ENCODE measurements at regions not wholly inside any gene's neighbourhood (a gene's known extent, or its start where the extent isn't known, plus 50 kb on each side); places are given as distances from the start of the nearest gene placed in this dataset.

DNA sequence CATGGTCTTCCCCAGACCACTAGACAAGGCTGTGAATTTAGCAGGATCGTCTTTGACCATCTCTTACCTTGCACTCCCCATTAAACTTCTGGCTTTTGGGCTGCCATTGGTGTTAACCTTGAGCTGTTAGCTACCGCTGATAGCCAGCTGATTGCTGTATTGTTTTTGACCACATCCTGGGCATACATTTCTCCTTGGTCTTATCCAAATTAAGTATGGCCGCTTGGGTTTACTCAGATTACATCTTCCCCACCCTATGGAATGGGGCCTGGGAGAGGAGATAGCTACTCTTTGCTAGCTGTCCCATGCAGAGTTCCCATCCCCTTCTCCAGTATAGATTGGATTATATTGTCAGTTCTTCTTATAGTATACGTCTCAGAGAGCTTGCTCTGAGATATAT lies 270.4 kb upstream of the ELAC2 start:
- TF ChIP-seq, protein P1, sequence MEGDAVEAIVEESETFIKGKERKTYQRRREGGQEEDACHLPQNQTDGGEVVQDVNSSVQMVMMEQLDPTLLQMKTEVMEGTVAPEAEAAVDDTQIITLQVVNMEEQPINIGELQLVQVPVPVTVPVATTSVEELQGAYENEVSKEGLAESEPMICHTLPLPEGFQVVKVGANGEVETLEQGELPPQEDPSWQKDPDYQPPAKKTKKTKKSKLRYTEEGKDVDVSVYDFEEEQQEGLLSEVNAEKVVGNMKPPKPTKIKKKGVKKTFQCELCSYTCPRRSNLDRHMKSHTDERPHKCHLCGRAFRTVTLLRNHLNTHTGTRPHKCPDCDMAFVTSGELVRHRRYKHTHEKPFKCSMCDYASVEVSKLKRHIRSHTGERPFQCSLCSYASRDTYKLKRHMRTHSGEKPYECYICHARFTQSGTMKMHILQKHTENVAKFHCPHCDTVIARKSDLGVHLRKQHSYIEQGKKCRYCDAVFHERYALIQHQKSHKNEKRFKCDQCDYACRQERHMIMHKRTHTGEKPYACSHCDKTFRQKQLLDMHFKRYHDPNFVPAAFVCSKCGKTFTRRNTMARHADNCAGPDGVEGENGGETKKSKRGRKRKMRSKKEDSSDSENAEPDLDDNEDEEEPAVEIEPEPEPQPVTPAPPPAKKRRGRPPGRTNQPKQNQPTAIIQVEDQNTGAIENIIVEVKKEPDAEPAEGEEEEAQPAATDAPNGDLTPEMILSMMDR (conservative IDR thresholded peaks at IDR 0.05; ENCODE audit: control insufficient read depth, insufficient read depth, low read depth, low read length), result no peak
- H3K4me3 ChIP-seq (ENCODE audit: control insufficient read depth, low read depth, low read length), result no peak overlapping the region
- DNase-seq (ENCODE audit: low read depth), result no peak

DNA sequence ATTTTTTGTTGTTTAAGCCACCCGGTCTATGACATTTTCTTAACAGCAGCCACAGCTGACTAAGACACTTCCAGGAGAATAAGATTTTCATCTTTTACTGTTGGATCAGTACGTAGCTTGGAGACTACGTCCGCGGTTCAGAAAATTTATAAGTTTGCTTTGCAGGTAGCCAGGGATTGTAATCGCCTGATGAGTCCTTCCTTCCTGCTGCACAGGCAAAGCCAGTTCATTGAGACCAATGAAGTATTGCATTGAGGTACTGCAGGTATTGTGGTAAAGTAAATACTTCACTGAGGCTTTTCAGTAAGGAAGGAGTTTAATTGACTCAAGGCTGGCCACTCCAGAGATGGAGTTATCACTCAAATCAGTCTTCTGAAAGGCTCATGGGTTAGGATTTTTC lies 269.4 kb upstream of the ELAC2 start:
- no peak for DNase-seq (ENCODE audit: low read depth)
- TF ChIP-seq, protein P1 (conservative IDR thresholded peaks at IDR 0.05; ENCODE audit: control insufficient read depth, insufficient read depth, low read depth, low read length), result no peak
- no peak overlapping the region for H3K4me3 ChIP-seq (ENCODE audit: control insufficient read depth, low read depth, low read length)

DNA sequence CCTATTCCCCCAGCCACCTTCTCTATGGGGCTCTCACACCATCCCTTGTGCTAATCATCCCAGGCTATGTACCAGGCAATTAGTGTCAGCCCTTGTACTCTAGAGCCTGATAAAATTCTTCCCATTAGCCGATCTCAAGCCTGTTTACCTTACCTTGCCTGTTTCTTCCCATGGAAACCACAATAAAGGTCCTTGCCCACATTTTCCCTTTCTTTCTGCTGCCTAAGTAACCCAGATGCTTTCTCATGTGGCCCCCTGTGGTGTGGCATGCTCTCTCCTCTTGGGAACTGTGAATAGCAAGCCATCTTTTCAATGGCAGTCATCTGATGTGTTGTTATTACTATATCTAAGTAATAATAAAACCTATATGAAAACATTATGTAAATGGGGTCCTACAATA lies 265.8 kb upstream of the ELAC2 start:
- no peak for DNase-seq (ENCODE audit: low read depth)
- TF ChIP-seq, protein P1 (conservative IDR thresholded peaks at IDR 0.05; ENCODE audit: control insufficient read depth, insufficient read depth, low read depth, low read length), result no peak
- no peak overlapping the region for H3K4me3 ChIP-seq (ENCODE audit: control insufficient read depth, low read depth, low read length)

DNA sequence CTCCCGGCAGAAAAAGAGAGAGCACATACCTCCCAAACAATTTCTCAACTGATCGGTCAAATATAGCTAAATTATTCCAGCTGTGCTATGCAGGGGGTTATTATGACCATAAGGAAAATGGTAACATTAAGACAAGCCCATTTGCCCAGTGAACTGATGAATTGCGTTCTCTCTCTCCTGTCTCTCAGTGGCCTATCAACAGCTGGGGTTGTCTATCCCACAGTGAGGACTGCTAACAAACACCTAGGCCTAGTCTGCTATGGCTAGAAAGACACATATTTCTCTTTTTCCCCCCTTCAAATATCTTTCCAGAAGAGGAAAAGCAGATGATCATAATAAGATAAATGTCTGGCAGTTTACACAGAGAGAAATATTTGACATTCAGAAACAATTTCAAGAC lies 263.8 kb upstream of the ELAC2 start:
- DNase-seq (ENCODE audit: low read depth), result no peak
- no peak overlapping the region for H3K4me3 ChIP-seq (ENCODE audit: control insufficient read depth, low read depth, low read length)
- TF ChIP-seq, protein P1 (conservative IDR thresholded peaks at IDR 0.05; ENCODE audit: control insufficient read depth, insufficient read depth, low read depth, low read length), result no peak

DNA sequence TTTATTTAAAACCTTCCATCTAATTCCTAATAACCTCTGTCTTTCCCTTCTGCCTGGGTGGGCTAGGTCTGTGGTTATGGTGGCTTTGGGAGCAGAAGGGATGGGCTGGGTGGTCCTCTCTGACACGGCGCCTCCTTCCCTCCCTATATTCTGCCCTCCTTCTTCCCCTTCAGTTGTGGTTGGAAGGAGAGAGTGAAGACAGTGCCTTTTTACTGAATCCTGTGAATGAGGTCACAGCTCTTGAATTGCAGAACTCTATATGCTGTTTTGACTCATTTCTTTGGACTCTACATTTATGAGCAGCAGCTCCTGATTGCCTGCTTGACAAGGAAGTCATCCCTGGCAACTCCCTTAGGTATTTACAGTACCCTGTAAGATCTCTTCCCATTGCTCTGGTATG lies 256.0 kb upstream of the ELAC2 start:
- no peak for DNase-seq (ENCODE audit: low read depth)
- TF ChIP-seq, protein P1 (conservative IDR thresholded peaks at IDR 0.05; ENCODE audit: control insufficient read depth, insufficient read depth, low read depth, low read length), result no peak

DNA sequence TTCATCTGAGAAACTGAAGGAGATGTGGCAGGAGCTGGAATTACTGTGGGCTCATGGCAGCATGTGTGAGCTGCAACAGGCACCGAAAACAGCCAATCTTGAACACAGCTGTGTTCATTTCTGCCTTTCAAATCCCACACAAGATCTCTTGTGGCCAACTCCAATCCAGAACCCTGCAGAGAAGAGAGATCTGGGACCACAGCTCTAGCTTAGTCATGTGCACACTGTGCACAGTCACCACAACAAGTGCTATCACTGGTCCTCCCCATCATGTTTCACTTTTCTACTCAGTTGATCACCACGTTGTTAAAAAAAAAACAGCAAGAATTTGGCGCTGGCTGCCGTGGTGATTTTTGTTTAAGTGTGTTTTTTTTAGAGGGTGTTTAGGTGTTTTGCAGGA lies 254.5 kb upstream of the ELAC2 start:
- no peak for DNase-seq (ENCODE audit: low read depth)
- no peak overlapping the region for H3K4me3 ChIP-seq (ENCODE audit: control insufficient read depth, low read depth, low read length)
- TF ChIP-seq, protein P1 (conservative IDR thresholded peaks at IDR 0.05; ENCODE audit: control insufficient read depth, insufficient read depth, low read depth, low read length), result no peak

More for the DNA sequence above, 256.0 kb upstream of the ELAC2 start:
- no peak overlapping the region for H3K4me3 ChIP-seq (ENCODE audit: control insufficient read depth, low read depth, low read length)

Measured in fibroblast of mammary gland (primary cell).